ENCODE measurements at regions not wholly inside any gene's neighbourhood (a gene's known extent, or its start where the extent isn't known, plus 50 kb on each side); places are given as distances from the start of the nearest gene placed in this dataset.

GRCh38 chr7:81503336-81503735, 266.5 kb downstream of the HGF start:
- H3K9me1 ChIP-seq (ENCODE audit: control insufficient read depth, extremely low read depth, insufficient read depth, low read length), result no peaks in the 10 kb centered on the region
- no peak overlapping the region for H3K9ac ChIP-seq (ENCODE audit: control insufficient read depth, extremely low read depth, insufficient read depth, low read length)
- H3K4me3 ChIP-seq (ENCODE audit: control insufficient read depth in 2 of 3, extremely low read depth in 1 of 3, insufficient read depth in 2 of 3, low read depth in 1 of 3, low read length in 3 of 3), result no peak overlapping the region
- dilution Hi-C loops (cut with MboI; ENCODE audit: extremely low pct_ligation_motif_present, low sequenced_read_pairs), result loop anchor here (25.0 kb wide), 2 partner anchors 234 to 509 kb away; no protein-coding TSS in a partner anchor
- H4K20me1 ChIP-seq (ENCODE audit: control insufficient read depth, extremely low read depth, insufficient read depth, low read length), result no peaks in the 10 kb centered on the region
- H3K36me3 ChIP-seq (ENCODE audit: control insufficient read depth in 2 of 2, extremely low read depth in 1 of 2, insufficient read depth in 2 of 2, low read length in 2 of 2), result no peaks in the 10 kb centered on the region
- no peak overlapping the region for H3K4me2 ChIP-seq (ENCODE audit: control insufficient read depth, extremely low read depth, insufficient read depth, low read depth, low read length)
- no peak overlapping the region for H3K27ac ChIP-seq (ENCODE audit: control insufficient read depth, insufficient read depth, low read length)
- TF ChIP-seq EZH2 (IDR thresholded peaks at IDR 0.05; ENCODE audit: low read length), result no peak
- TF ChIP-seq CTCF (optimal IDR thresholded peaks at IDR 0.05 in 1 of 3, IDR thresholded peaks at IDR 0.05 in 1 of 3, conservative IDR thresholded peaks at IDR 0.05 in 1 of 3; ENCODE audit: extremely low read depth in 1 of 3, insufficient read depth in 2 of 3, low read length in 3 of 3), result no peak
- no peaks in the 10 kb centered on the region for H3K27me3 ChIP-seq (ENCODE audit: control insufficient read depth, extremely low read depth, insufficient read depth, low read length)
- FAIRE-seq (no peak), DNase-seq (ENCODE audit: low read depth, low spot score) (no peak)
- no peaks in the 10 kb centered on the region for H3K9me3 ChIP-seq (ENCODE audit: control insufficient read depth, low read depth, low read length)
- no peaks in the 10 kb centered on the region for H3K79me2 ChIP-seq (ENCODE audit: control insufficient read depth, insufficient read depth, low read length)
- peaks cover 5% of the 10 kb centered on the region for H3K4me1 ChIP-seq (ENCODE audit: control insufficient read depth, extremely low read depth, insufficient read depth, low read length)
- no peak overlapping the region for H2AFZ ChIP-seq (ENCODE audit: control insufficient read depth, low read length)

DNA sequence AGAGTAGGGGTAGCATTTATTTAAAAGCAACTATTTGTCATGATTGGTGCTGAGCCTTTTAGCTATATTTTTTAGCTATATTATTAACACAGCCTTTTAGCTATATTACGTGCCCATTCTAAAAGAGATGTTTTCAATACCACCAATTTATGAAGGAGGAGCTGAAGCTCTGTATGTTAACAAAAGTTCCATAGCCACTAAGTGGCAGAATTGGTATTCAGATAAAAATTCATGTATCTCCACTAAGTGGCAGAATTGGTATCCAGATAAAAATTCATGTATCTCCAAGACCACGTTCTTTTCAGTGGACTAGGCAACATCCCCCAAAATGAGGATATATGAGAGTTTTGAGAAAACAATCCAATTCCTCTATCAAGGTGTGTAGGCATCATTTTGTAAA, 268.6 kb downstream of the HGF start:
- DNase-seq (ENCODE audit: low read depth, low spot score), result no peak
- H3K9me3 ChIP-seq (ENCODE audit: control insufficient read depth, low read depth, low read length), result no peaks in the 10 kb centered on the region
- H3K27ac ChIP-seq (ENCODE audit: control insufficient read depth, insufficient read depth, low read length), result no peak overlapping the region
- dilution Hi-C loops (cut with MboI; ENCODE audit: extremely low pct_ligation_motif_present, low sequenced_read_pairs), result loop anchor here (25.0 kb wide), 2 partner anchors 236 to 511 kb away; no protein-coding TSS in a partner anchor
- peaks cover 5% of the 10 kb centered on the region for H3K4me1 ChIP-seq (ENCODE audit: control insufficient read depth, extremely low read depth, insufficient read depth, low read length)
- no peak overlapping the region for H2AFZ ChIP-seq (ENCODE audit: control insufficient read depth, low read length)
- H3K4me2 ChIP-seq (ENCODE audit: control insufficient read depth, extremely low read depth, insufficient read depth, low read depth, low read length), result no peak overlapping the region
- H3K36me3 ChIP-seq (ENCODE audit: control insufficient read depth in 2 of 2, extremely low read depth in 1 of 2, insufficient read depth in 2 of 2, low read length in 2 of 2), result no peaks in the 10 kb centered on the region
- H3K27me3 ChIP-seq (ENCODE audit: control insufficient read depth, extremely low read depth, insufficient read depth, low read length), result no peaks in the 10 kb centered on the region
- no peaks in the 10 kb centered on the region for H3K79me2 ChIP-seq (ENCODE audit: control insufficient read depth, insufficient read depth, low read length)
- no peaks in the 10 kb centered on the region for H4K20me1 ChIP-seq (ENCODE audit: control insufficient read depth, extremely low read depth, insufficient read depth, low read length)
- no peak for FAIRE-seq
- no peaks in the 10 kb centered on the region for H3K9me1 ChIP-seq (ENCODE audit: control insufficient read depth, extremely low read depth, insufficient read depth, low read length)
- H3K4me3 ChIP-seq (ENCODE audit: control insufficient read depth in 2 of 3, extremely low read depth in 1 of 3, insufficient read depth in 2 of 3, low read depth in 1 of 3, low read length in 3 of 3), result no peak overlapping the region
- TF ChIP-seq EZH2 (IDR thresholded peaks at IDR 0.05; ENCODE audit: low read length) (no peak), CTCF (optimal IDR thresholded peaks at IDR 0.05 in 1 of 3, IDR thresholded peaks at IDR 0.05 in 1 of 3, conservative IDR thresholded peaks at IDR 0.05 in 1 of 3; ENCODE audit: extremely low read depth in 1 of 3, insufficient read depth in 2 of 3, low read length in 3 of 3) (no peak)
- H3K9ac ChIP-seq (ENCODE audit: control insufficient read depth, extremely low read depth, insufficient read depth, low read length), result no peak overlapping the region
